HG02973 (cell line): ENCODE measurements at regions not wholly inside any gene's neighbourhood (a gene's known extent, or its start where the extent isn't known, plus 50 kb on each side); places are given as distances from the start of the nearest gene placed in this dataset.
"Not testable (repeated sequence)": the region's sequence is repeated elsewhere in the genome, so short reads cannot be mapped to it uniquely, and the experiment has no call there.

Source experiments
- ATAC-seq: cut with Tn5 transposase; IDR thresholded peaks from one replicate; pipeline ENCODE4 v1.9.1; 2021; ENCODE audit warnings: moderate library complexity; ENCODE audit not compliant: unreplicated experiment

- no peak for ATAC-seq
Observed at GRCh38 chr2:208607694-208608093, 201.1 kb downstream of the PTH2R start.

- no peak for ATAC-seq
Observed at GRCh38 chr2:208608122-208608835, 201.7 kb downstream of the PTH2R start.

GRCh38 chr2:208609166-208609804 is 202.7 kb downstream of the PTH2R start:
- no peak for ATAC-seq

GRCh38 chr2:208615675-208616074 is 209.1 kb downstream of the PTH2R start:
- not testable (repeated sequence) for ATAC-seq

GRCh38 chr2:208618220-208618619 is 211.6 kb downstream of the PTH2R start:
- ATAC-seq, result no peak

- ATAC-seq, result no peak
Observed at GRCh38 chr2:208619993-208620392, 213.4 kb downstream of the PTH2R start.

GRCh38 chr2:208620487-208620978 is 213.9 kb downstream of the PTH2R start:
- ATAC-seq, result no peak

GRCh38 chr2:208627110-208627884 is 220.7 kb downstream of the PTH2R start:
- no peak for ATAC-seq

GRCh38 chr2:208627916-208628315 is 221.3 kb downstream of the PTH2R start:
- no peak for ATAC-seq

- ATAC-seq, result peak; percentile 75
Observed at GRCh38 chr2:208638059-208638458, 231.5 kb downstream of the PTH2R start.

GRCh38 chr2:208642125-208642779 is 235.7 kb downstream of the PTH2R start:
- ATAC-seq, result no peak

GRCh38 chr2:208643145-208643544 is 236.6 kb downstream of the PTH2R start:
- ATAC-seq, result no peak

- ATAC-seq, result no peak
Observed at GRCh38 chr2:208645226-208645625, 238.6 kb downstream of the PTH2R start.

GRCh38 chr2:208648368-208648767 is 241.8 kb downstream of the PTH2R start:
- ATAC-seq, result no peak

GRCh38 chr2:208653383-208653782 is 246.8 kb downstream of the PTH2R start:
- no peak for ATAC-seq

GRCh38 chr2:208654056-208654455 is 247.5 kb downstream of the PTH2R start:
- no peak for ATAC-seq

- no peak for ATAC-seq
Observed at GRCh38 chr2:208657468-208657867, 250.9 kb downstream of the PTH2R start.

GRCh38 chr2:208669394-208669793 is 262.8 kb downstream of the PTH2R start:
- peak; percentile 49 for ATAC-seq

- ATAC-seq, result no peak
Observed at GRCh38 chr2:208671284-208671683, 264.7 kb downstream of the PTH2R start.

GRCh38 chr2:208671886-208672680 is 265.5 kb downstream of the PTH2R start:
- no peak for ATAC-seq
